Activated naive CD8-positive, alpha-beta T cell treated with anti-CD3 and anti-CD28 coated beads for 36 hours (primary cell): ENCODE measurements at regions not wholly inside any gene's neighbourhood (a gene's known extent, or its start where the extent isn't known, plus 50 kb on each side); places are given as distances from the start of the nearest gene placed in this dataset.
"Not testable (repeated sequence)": the region's sequence is repeated elsewhere in the genome, so short reads cannot be mapped to it uniquely, and the experiment has no call there.

Experiments
- DNase-seq: peaks from one replicate; pipeline ENCODE4 v3.0.0; 2021
- H3K27ac Mint-ChIP-seq: one replicate; pipeline ENCODE4 v1.8.0; 2022; ENCODE audit warnings: mild to moderate bottlenecking, moderate library complexity, mixed read lengths
- H3K27me3 Mint-ChIP-seq: one replicate; pipeline ENCODE4 v1.8.0; 2022; ENCODE audit warnings: mild to moderate bottlenecking, mixed read lengths
- H3K36me3 Mint-ChIP-seq: one replicate; pipeline ENCODE4 v1.8.0; 2021; ENCODE audit warnings: mild to moderate bottlenecking, mixed read lengths
- H3K4me1 Mint-ChIP-seq: one replicate; pipeline ENCODE4 v1.8.0; 2021; ENCODE audit warnings: mixed read lengths
- H3K4me3 Mint-ChIP-seq: one replicate; pipeline ENCODE4 v1.8.0; 2022; ENCODE audit warnings: mild to moderate bottlenecking, moderate library complexity, mixed read lengths
- H3K9me3 Mint-ChIP-seq: one replicate; pipeline ENCODE4 v1.8.0; 2022; ENCODE audit warnings: mixed read lengths

DNA sequence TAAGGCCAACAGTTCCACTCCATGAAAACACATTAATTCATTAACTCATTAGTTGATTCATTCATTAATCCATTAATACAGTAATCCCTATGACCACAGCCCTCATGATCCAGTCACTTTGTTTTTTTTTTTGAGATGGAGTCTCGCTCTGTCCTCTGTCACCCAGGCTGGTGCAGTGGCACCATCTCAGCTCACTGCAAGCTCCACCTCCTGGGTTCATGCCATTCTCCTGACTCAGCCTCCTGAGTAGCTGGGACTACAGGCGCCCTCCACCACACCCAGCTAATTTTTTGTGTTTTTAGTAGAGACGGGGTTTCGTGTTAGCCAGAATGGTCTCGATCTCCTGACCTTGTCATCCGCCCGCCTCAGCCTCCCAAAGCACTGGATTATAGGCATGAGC is 1473.4 kb upstream of the SEL1L start:
- H3K36me3 Mint-ChIP-seq, DNase-seq, H3K4me1 Mint-ChIP-seq, H3K27me3 Mint-ChIP-seq, H3K4me3 Mint-ChIP-seq, H3K9me3 Mint-ChIP-seq, H3K27ac Mint-ChIP-seq: not testable (repeated sequence)

DNA sequence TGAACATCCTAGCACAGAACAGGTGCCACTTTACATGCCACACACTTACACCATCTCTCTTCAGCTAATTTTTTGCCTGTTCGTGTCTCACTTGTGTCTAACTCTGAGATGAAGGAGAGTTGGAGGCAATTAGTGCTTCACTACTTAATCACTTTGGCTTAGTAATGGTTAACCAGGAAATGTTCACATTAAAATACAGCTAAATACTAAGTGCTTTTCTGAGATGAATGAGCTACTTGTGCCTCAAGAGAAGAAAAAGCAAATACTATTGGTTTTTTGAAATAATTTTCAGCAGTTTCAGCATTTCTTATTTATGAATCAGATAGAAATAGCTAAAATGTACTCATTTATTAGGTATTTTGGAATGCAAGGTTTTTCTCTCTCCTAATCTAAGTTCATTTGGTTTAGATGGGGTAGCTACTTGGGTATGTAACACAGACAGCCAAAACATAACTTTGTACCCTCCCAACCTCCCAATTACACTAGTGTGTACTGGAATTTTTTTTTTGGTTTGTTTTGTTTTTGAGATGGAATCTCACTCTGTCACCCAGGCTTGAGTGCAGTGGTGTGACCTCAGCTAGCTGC is 1474.1 kb upstream of the SEL1L start:
- no peaks in the 10 kb centered on the region for H3K27me3 Mint-ChIP-seq
- H3K27ac Mint-ChIP-seq = no peak overlapping the region
- H3K9me3 Mint-ChIP-seq = peaks cover 8% of the 10 kb centered on the region
- no peak for DNase-seq
- no peaks in the 10 kb centered on the region for H3K4me1 Mint-ChIP-seq
- no peaks in the 10 kb centered on the region for H3K36me3 Mint-ChIP-seq
- no peak overlapping the region for H3K4me3 Mint-ChIP-seq

DNA sequence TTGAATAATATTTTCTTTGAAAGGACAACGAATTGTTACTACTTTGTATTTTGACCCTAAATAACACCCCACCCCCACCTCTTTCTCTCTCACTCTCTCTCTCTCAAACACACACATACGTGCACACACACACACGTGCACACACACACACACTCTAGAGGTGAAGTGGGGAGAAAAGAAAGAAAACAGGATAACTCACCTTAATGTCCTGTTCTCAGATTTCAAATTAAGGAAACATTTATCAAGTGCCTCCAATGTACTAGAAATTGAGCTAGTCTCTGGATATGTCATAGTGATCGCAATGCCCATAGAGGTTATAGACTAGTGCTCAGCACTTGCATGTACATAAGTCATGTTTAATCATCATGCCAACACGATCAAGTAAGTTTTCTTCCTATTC is 1483.6 kb upstream of the SEL1L start:
- Mint-ChIP-seq H3K36me3 (no peaks in the 10 kb centered on the region), H3K27me3 (no peaks in the 10 kb centered on the region), H3K4me3 (no peak overlapping the region), H3K4me1 (no peaks in the 10 kb centered on the region), H3K9me3 (peaks cover 13% of the 10 kb centered on the region), H3K27ac (no peak overlapping the region)
- DNase-seq = no peak

DNA sequence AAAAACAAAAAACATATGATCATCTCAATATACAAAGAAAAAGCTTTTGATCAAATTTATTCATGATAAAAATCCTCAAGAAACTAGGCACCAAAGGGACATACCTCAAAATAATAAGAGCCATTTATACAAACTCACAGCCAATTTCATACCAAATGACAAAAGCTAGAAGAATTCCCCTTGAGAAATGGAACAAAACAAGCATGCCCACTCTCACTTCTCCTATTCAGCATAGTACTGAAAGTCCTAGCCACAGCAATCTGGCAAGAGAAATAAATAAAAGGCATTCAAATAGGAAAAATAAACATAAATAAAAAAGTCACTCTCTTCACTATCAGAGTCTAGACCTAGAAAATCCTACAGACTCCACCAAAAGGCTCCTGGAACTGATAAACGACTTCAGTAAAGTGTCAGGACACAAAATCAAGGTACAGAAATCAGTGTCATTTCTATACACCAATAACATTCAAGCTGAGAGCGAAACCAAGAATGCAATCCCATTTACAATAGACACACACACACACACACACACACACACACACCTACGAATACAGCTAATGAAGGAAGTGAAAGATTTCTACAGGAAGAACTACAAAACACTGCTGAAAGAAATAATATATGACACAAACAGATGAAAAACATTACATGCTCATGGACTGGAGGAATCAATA is 1486.2 kb upstream of the SEL1L start:
- no peak overlapping the region for H3K4me3 Mint-ChIP-seq
- H3K9me3 Mint-ChIP-seq = peaks cover 8% of the 10 kb centered on the region
- no peaks in the 10 kb centered on the region for H3K36me3 Mint-ChIP-seq
- no peak for DNase-seq
- no peaks in the 10 kb centered on the region for H3K27me3 Mint-ChIP-seq
- no peaks in the 10 kb centered on the region for H3K4me1 Mint-ChIP-seq
- H3K27ac Mint-ChIP-seq = no peak overlapping the region

DNA sequence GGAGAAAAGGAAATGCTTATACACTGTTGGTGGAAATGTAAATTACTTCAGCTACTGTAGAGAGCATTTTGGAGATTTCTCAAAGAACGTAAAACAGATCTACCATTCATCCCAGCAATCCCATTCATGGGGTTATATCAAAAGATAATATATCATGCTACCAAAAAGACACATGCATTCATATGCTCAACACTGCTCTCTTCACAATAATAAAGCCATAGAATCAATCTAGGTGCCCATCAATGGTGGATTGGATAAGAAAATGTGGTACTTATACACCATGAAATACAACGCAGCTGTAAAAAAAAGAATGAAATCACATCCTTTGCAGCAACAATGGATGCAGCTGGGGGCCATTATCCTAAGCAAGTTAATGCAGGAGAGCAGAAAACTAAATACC is 1487.7 kb upstream of the SEL1L start:
- Mint-ChIP-seq H3K9me3 (peaks cover 14% of the 10 kb centered on the region), H3K27me3 (no peaks in the 10 kb centered on the region), H3K4me1 (no peaks in the 10 kb centered on the region), H3K4me3 (no peak overlapping the region), H3K27ac (no peak overlapping the region), H3K36me3 (no peaks in the 10 kb centered on the region)
- no peak for DNase-seq

DNA sequence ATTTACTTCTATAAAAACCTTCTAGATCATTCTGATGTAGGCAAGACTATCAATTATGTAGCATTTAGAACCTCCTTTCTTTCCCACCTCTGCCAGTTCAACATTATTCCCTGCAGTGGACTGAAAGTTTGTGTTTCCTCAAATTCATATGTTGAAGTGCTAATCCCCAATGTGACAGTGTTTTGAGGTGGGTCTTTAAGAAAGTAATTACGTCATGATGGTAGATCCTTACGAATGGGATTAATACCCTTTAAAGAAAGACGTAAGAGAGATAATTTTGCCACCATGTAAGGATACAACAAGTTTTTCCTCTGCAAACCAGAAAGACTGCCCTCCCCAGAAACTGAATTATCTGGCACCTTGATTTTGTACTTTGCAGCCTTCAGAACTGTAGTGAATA is 1489.7 kb upstream of the SEL1L start:
- Mint-ChIP-seq H3K4me3 (no peak overlapping the region), H3K27me3 (no peaks in the 10 kb centered on the region), H3K4me1 (no peaks in the 10 kb centered on the region), H3K9me3 (peaks cover 12% of the 10 kb centered on the region), H3K36me3 (no peaks in the 10 kb centered on the region), H3K27ac (no peak overlapping the region)
- DNase-seq = no peak

DNA sequence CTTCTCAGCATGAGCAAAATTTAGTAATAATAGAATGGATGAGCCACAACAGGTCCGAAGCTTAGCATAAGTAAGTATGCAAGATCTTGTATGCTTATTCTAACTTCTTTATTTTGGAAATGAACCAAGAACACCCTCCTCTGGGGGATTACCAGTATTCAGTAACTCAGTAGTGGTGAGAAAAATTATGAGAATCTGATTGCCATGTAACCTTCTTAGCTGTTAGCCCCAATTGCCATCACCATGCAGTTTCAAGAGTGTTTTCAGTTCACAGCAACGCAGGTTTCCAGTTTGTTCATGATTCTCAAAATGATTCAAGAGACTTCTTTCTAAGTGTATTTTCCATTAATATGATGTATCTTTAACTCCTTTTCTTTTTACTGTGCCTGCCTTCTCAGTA is 1507.6 kb upstream of the SEL1L start:
- no peaks in the 10 kb centered on the region for H3K4me1 Mint-ChIP-seq

DNA sequence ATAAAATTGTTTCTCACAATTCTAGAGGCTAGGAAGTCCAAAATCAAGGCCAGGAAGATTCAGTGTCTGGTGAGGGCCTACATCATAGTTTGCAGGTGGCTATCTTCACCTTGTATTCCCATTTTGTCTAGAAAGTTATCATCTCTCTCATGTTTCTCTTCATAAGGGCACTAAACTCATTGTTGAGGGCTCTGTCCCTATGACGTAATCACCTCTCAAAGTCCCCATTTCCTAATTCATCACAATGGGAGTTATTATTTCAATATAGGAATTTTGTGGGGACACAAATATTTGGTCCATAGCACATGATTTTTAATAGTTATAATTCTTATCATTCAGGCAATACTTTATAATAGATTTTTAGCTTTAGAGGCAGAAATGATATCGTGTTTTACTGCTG is 1509.2 kb upstream of the SEL1L start:
- H3K27ac Mint-ChIP-seq = no peak overlapping the region
- no peaks in the 10 kb centered on the region for H3K27me3 Mint-ChIP-seq
- H3K36me3 Mint-ChIP-seq = no peaks in the 10 kb centered on the region
- DNase-seq = no peak
- H3K9me3 Mint-ChIP-seq = peaks cover 3% of the 10 kb centered on the region
- no peaks in the 10 kb centered on the region for H3K4me1 Mint-ChIP-seq
- H3K4me3 Mint-ChIP-seq = no peak overlapping the region

More for the DNA sequence above, 1507.6 kb upstream of the SEL1L start:
- peaks cover 5% of the 10 kb centered on the region for H3K9me3 Mint-ChIP-seq
- H3K36me3 Mint-ChIP-seq = no peaks in the 10 kb centered on the region
- H3K27me3 Mint-ChIP-seq = no peaks in the 10 kb centered on the region
- no peak overlapping the region for H3K4me3 Mint-ChIP-seq
- DNase-seq = no peak
- H3K27ac Mint-ChIP-seq = no peak overlapping the region

DNA sequence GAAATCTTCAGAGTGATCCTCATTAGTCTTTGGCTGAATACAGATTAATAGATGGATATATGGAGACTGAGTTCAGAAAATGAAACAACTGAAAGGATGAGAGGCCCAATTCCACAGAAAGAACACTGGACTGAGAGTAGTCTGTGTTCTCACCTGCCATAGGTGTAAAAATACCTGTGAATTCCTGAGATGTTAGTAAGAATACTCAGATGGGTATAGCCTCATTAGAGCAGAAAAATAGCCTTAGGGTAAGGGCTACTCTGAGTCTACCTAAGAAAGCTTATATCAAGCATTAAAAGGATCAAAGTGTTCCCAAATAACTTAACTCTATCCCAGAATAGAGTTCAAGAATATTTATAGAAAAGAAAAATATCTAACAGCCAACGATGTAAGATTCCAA is 1510.3 kb upstream of the SEL1L start:
- no peak overlapping the region for H3K4me3 Mint-ChIP-seq
- peaks cover 4% of the 10 kb centered on the region for H3K9me3 Mint-ChIP-seq
- H3K27me3 Mint-ChIP-seq = no peaks in the 10 kb centered on the region
- H3K36me3 Mint-ChIP-seq = no peaks in the 10 kb centered on the region
- no peak overlapping the region for H3K27ac Mint-ChIP-seq
- DNase-seq = no peak
- H3K4me1 Mint-ChIP-seq = no peaks in the 10 kb centered on the region

DNA sequence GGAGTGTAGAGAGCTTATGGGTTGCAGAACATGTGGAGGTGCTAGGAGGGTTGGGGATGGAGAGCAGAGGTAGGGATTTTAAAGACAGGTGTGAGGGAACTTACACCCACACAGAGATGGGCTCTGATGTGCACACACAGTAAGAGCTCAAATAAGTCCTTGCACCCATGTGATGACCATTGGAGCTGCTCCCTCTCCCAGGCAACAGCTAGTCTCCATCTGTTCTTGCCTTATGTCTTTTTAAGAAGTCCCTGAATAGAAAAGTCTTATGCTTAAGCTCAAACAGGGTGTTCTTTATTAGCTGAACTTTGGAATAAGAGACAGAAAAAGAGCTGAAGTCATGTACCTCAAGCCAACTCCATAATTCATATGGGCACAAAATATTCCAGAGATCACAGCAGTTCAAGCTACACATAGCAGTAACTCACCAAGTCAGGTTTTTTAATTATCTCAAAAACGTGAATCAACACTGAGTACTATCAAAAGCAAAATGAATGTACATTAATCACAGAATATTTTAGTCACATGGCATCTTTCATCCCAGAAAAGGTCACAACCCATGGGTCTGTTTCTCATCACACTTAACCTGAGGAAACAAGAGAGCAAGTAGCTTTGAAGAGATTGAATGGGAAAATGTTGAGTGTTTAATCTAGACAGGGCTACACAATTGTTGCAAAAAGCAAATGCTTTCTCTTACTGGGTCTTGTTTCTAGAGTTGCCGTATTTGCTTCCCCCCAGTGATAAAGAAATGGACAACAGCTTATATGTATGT is 1513.6 kb upstream of the SEL1L start:
- no peaks in the 10 kb centered on the region for H3K27me3 Mint-ChIP-seq
- H3K27ac Mint-ChIP-seq = no peak overlapping the region
- no peaks in the 10 kb centered on the region for H3K36me3 Mint-ChIP-seq
- peaks cover 6% of the 10 kb centered on the region for H3K9me3 Mint-ChIP-seq
- no peak overlapping the region for H3K4me3 Mint-ChIP-seq
- no peak for DNase-seq
- H3K4me1 Mint-ChIP-seq = no peaks in the 10 kb centered on the region

DNA sequence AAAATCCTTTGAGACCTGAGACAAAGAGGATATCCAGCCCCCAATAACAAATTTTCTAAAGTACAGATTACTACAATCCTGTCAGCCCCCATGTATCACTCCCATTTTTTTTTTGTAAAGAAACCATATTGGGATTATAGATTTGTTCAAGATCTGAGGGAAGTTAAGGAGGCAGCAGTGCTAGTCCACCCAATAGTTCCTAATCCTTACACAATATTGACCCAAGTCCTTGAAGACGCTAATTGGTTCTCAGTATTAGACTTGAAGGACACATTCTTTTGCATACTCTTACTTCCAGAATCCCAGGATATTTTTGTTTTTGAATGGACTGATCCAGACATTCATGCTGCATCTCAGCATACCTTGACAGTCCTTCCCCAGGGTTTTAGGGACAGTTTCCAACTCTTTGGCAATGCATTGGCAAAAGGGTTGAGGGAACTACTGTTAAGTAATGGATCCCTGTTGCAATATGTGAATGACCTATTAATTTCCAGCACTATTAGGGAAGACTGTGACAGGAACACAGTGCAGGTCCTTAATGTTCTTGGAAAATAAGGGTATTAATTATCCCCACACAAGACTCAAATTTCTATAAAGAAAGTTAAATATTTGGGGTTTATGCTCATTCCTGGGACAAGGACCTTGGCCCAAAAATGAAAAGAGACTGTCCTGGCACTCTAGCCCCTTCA is 1519.5 kb upstream of the SEL1L start:
- peaks cover 8% of the 10 kb centered on the region for H3K9me3 Mint-ChIP-seq
- H3K36me3 Mint-ChIP-seq = no peaks in the 10 kb centered on the region
- no peak for DNase-seq
- no peak overlapping the region for H3K4me3 Mint-ChIP-seq
- H3K27me3 Mint-ChIP-seq = no peaks in the 10 kb centered on the region
- no peak overlapping the region for H3K27ac Mint-ChIP-seq
- H3K4me1 Mint-ChIP-seq = no peaks in the 10 kb centered on the region

DNA sequence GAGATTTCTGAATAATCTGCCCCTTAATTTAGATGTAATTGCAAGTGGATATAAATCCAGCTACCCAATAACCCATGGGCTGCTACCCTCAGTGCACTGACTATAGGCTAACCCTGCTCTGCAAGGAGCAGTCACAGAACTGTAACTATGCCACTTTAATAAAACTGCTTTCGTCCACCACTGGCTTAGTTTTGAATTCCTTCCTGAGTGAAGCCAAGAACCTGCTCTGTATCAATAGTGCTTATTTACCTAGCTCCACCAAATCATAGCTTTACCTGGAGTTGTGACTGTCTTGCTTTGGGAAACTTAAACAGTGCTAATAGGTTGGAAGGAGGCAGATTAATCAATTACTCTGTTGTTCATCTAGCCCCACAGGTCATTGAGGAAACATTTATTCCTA is 1524.4 kb upstream of the SEL1L start:
- DNase-seq = no peak
- Mint-ChIP-seq H3K9me3 (peaks cover 5% of the 10 kb centered on the region), H3K4me3 (no peak overlapping the region), H3K27me3 (no peaks in the 10 kb centered on the region), H3K36me3 (no peaks in the 10 kb centered on the region), H3K27ac (no peak overlapping the region), H3K4me1 (no peaks in the 10 kb centered on the region)

DNA sequence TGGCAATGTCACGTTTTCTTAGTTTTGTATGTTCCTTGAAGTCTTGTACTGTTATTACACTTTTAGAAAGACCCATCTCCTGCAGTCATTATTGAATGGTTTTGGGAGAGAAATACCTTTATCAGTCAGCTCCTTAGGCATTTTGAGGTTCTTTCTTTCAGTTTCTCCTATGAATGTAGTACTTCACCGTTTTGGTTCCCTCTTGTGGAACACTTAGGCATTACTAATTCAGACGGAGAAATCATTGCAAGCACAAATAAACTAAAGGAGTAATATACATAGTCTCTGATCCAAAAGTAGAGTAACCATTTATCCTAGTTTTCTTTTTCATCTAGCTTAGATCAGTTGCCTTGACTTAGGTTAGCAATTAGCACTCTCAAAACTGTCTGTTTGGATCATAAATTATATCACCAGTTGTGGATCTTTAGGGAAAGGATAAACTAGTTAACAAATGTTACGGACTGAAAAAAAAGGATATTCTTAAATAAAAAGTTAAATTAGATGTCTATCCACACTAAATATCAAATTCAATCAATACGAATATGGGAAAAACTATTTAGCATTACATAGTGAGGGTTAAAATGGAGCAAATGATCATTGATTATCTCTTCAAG is 1538.3 kb upstream of the SEL1L start:
- Mint-ChIP-seq H3K4me1 (no peaks in the 10 kb centered on the region), H3K36me3 (no peaks in the 10 kb centered on the region), H3K4me3 (no peak overlapping the region), H3K27ac (no peak overlapping the region), H3K9me3 (peaks cover 5% of the 10 kb centered on the region), H3K27me3 (no peaks in the 10 kb centered on the region)
- DNase-seq = no peak

DNA sequence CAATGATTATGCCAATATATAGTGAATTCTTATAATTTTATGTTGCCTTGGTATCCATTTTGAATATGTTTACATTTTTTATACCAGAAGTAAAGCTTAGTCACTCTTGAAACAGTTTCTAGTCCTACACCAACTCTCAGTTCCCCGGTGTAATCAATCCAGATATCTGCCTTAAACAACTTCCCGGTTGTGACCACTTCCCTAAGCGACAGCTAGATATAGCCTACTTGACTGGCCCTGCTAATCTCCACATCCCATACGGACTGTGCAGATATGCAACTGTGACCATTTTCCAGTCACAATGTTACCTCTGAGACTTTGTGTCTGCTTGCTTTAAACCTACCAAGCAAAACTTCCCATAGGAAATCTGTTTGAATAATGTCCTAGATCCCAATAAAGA is 1551.5 kb upstream of the SEL1L start:
- H3K27ac Mint-ChIP-seq = no peak overlapping the region
- no peaks in the 10 kb centered on the region for H3K36me3 Mint-ChIP-seq
- DNase-seq = no peak
- H3K4me3 Mint-ChIP-seq = no peak overlapping the region
- H3K4me1 Mint-ChIP-seq = no peaks in the 10 kb centered on the region
- H3K9me3 Mint-ChIP-seq = peaks cover 4% of the 10 kb centered on the region
- no peaks in the 10 kb centered on the region for H3K27me3 Mint-ChIP-seq

DNA sequence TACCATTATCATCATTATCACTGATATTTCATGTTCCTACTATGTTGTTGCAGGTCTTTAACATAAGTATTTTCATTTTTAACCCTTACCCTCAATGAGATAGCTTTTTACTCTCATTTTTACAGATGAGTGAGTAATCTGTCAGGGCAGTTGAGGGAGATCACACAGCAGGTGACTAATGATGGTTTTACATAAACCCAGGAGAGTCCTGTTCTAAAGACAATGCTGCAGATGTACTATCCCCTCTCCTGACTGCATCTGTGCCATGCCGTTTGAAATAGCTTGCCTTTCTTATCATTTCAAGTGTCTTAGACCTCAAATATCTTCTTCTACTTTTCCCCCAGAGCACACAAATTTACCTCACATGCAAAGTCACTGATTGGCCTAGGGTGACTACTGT is 1552.1 kb upstream of the SEL1L start:
- Mint-ChIP-seq H3K4me3 (no peak overlapping the region), H3K4me1 (no peaks in the 10 kb centered on the region), H3K27ac (no peak overlapping the region), H3K27me3 (no peaks in the 10 kb centered on the region), H3K9me3 (peaks cover 4% of the 10 kb centered on the region), H3K36me3 (no peaks in the 10 kb centered on the region)
- DNase-seq = no peak
